ENCODE measurements at regions not wholly inside any gene's neighbourhood (a gene's known extent, or its start where the extent isn't known, plus 50 kb on each side); places are given as distances from the start of the nearest gene placed in this dataset.

DNA sequence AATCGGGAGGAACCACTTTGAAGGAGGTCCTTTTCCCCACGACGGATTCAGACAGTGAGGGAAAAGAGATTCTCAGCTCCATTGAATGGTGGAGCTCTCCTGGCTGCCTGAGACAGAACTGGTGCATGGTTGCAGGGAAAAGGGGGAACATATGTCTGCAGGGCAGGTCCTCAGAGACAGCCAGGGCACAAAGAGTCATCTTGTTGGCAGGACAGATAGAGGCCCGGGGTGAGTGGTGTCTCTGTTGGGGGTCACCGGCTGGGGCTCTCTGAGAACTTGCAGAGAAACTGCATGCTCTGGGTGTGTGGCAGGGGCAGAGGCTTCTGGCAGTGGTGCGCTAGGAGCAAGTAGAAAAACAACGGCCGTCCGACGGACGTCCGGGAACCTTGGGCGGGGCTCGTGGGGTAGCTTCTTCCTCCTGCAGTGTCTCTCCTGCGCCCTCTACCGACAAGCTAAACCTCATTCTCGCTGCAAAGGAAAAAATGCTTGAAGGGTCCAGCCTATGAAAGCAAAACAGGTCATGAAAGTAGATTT is 94.3 kb downstream of the CDCA7 start:
- H3K27me3 Mint-ChIP-seq: peaks cover 2% of the 10 kb centered on the region
- H3K4me3 Mint-ChIP-seq: peak overlapping the region; percentile 35
- CTCF ChIA-PET: interaction anchor here (0.8 to 1.7 kb wide), 7 partner anchors 9 to 582 kb away, joined by 3 to 22 read pairs (median 4); no protein-coding TSS in a partner anchor
- no peaks in the 10 kb centered on the region for H3K36me3 Mint-ChIP-seq (ENCODE audit: low read depth)
- peak overlapping the region; percentile 38 for H3K27ac Mint-ChIP-seq
- DNase-seq (peak; percentile 81), ATAC-seq (peak; percentile 74)
- POLR2A ChIA-PET: no interaction called here
- H3K9me3 Mint-ChIP-seq (ENCODE audit: low read depth): no peaks in the 10 kb centered on the region
- intact Hi-C loops (cut with DNase I, micrococcal nuclease): loop anchor here (1.0 kb wide), 1 partner anchor 47 kb away; no protein-coding TSS in a partner anchor
- H3K4me1 Mint-ChIP-seq: peaks cover 12% of the 10 kb centered on the region

DNA sequence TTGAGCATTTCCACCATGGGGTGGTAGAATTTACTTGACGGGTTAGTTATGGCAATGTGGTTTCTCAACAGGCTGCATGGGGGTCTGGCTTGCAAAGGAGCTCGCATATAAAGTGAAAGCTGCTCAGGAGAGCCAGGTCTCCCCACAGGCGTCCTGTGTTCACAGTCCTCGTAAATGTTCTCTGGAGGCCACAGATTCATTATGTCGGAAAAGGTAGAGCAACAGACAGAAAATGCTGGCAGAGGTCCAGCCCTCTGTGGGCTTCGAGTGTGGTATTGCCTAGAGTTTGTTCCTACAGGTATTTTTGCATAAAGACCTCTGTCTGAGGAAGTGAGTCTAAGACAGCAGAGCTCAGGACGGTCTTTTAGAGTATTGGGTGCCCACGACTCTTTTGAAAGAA is 96.4 kb downstream of the CDCA7 start:
- H3K36me3 Mint-ChIP-seq (ENCODE audit: low read depth): no peaks in the 10 kb centered on the region
- intact Hi-C loops (cut with DNase I, micrococcal nuclease): loop anchor here in 1 of 2 experiments (5.0 kb wide), 1 partner anchor 891 kb away; no protein-coding TSS in a partner anchor
- no peak for ATAC-seq

DNA sequence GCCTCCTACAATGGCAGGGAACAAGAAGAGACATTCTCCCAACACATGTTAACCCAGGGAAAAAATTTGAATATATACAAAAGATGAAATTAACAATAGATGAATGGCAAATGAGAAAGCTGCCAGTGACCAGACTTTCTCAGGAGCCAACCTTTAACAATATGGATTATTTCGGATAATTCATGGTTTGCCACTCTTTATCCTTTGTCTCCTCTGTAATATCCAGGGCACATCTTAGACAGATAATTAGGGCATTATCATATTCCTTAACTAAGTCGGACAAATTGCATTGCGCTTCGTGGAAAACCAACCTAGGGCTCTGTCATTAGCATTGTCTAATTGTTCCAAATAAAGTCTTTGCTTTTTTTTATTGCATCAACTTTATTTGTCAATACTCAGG is 97.3 kb downstream of the CDCA7 start:
- H3K27ac Mint-ChIP-seq: no peak overlapping the region
- peaks cover 12% of the 10 kb centered on the region for H3K4me1 Mint-ChIP-seq

More for the DNA sequence above, 96.4 kb downstream of the CDCA7 start:
- Mint-ChIP-seq H3K27me3 (peaks cover 2% of the 10 kb centered on the region), H3K9me3 (ENCODE audit: low read depth) (no peaks in the 10 kb centered on the region), H3K4me1 (peaks cover 12% of the 10 kb centered on the region), H3K4me3 (no peak overlapping the region), H3K27ac (no peak overlapping the region)
- ChIA-PET CTCF (interaction anchor here (1.0 kb wide), 2 partner anchors 19 to 48 kb away, joined by 3 to 4 read pairs; no protein-coding TSS in a partner anchor), POLR2A (no interaction called here)
- peak; percentile 43 for DNase-seq

GRCh38 chr2:173452416-173452815 is 97.7 kb downstream of the CDCA7 start:
- no peaks in the 10 kb centered on the region for H3K9me3 Mint-ChIP-seq (ENCODE audit: low read depth)
- DNase-seq (no peak), ATAC-seq (no peak)
- no peaks in the 10 kb centered on the region for H3K36me3 Mint-ChIP-seq (ENCODE audit: low read depth)
- peaks cover 12% of the 10 kb centered on the region for H3K4me1 Mint-ChIP-seq
- no peak overlapping the region for H3K4me3 Mint-ChIP-seq
- POLR2A ChIA-PET: no interaction called here
- intact Hi-C loops (cut with DNase I, micrococcal nuclease): loop anchor here in 1 of 2 experiments (5.0 kb wide), 1 partner anchor 890 kb away; no protein-coding TSS in a partner anchor
- peaks cover 2% of the 10 kb centered on the region for H3K27me3 Mint-ChIP-seq
- CTCF ChIA-PET: interaction anchor here (1.3 kb wide), 1 partner anchor 11 kb away, joined by 3 read pairs; no protein-coding TSS in a partner anchor
- H3K27ac Mint-ChIP-seq: no peak overlapping the region

More for the DNA sequence above, 97.3 kb downstream of the CDCA7 start:
- no peaks in the 10 kb centered on the region for H3K36me3 Mint-ChIP-seq (ENCODE audit: low read depth)
- H3K9me3 Mint-ChIP-seq (ENCODE audit: low read depth): no peaks in the 10 kb centered on the region
- peaks cover 2% of the 10 kb centered on the region for H3K27me3 Mint-ChIP-seq
- intact Hi-C loops (cut with DNase I, micrococcal nuclease): loop anchor here in 1 of 2 experiments (5.0 kb wide), 1 partner anchor 890 kb away; no protein-coding TSS in a partner anchor
- H3K4me3 Mint-ChIP-seq: no peak overlapping the region
- ATAC-seq (no peak), DNase-seq (no peak)
- POLR2A ChIA-PET: no interaction called here
- CTCF ChIA-PET: interaction anchor here (1.0 to 1.3 kb wide), 2 partner anchors 10 to 49 kb away, joined by 3 to 4 read pairs; no protein-coding TSS in a partner anchor

- Mint-ChIP-seq H3K4me1 (no peaks in the 10 kb centered on the region), H3K4me3 (no peak overlapping the region), H3K27me3 (peaks cover 7% of the 10 kb centered on the region), H3K36me3 (ENCODE audit: low read depth) (no peaks in the 10 kb centered on the region), H3K9me3 (ENCODE audit: low read depth) (no peaks in the 10 kb centered on the region), H3K27ac (no peak overlapping the region)
- ChIA-PET POLR2A (no interaction called here), CTCF (no interaction called here)
- ATAC-seq (no peak), DNase-seq (no peak)
- intact Hi-C loops (cut with DNase I, micrococcal nuclease): no loop called here
These were observed 102.3 kb downstream of the CDCA7 start for GRCh38 chr2:173456960-173457359.

GRCh38 chr2:173457366-173457765 is 102.7 kb downstream of the CDCA7 start:
- no peaks in the 10 kb centered on the region for H3K9me3 Mint-ChIP-seq (ENCODE audit: low read depth)
- DNase-seq (no peak), ATAC-seq (no peak)
- ChIA-PET POLR2A (no interaction called here), CTCF (no interaction called here)
- no peak overlapping the region for H3K4me3 Mint-ChIP-seq
- no peaks in the 10 kb centered on the region for H3K4me1 Mint-ChIP-seq
- H3K36me3 Mint-ChIP-seq (ENCODE audit: low read depth): no peaks in the 10 kb centered on the region
- intact Hi-C loops (cut with DNase I, micrococcal nuclease): no loop called here
- H3K27me3 Mint-ChIP-seq: peaks cover 7% of the 10 kb centered on the region
- no peak overlapping the region for H3K27ac Mint-ChIP-seq

GRCh38 chr2:173458991-173459780 is 104.5 kb downstream of the CDCA7 start:
- Mint-ChIP-seq H3K4me1 (no peaks in the 10 kb centered on the region), H3K4me3 (no peak overlapping the region), H3K36me3 (ENCODE audit: low read depth) (no peaks in the 10 kb centered on the region), H3K27ac (no peak overlapping the region), H3K27me3 (peaks cover 10% of the 10 kb centered on the region), H3K9me3 (ENCODE audit: low read depth) (no peaks in the 10 kb centered on the region)
- DNase-seq (no peak), ATAC-seq (no peak)
- ChIA-PET CTCF (no interaction called here), POLR2A (no interaction called here)
- intact Hi-C loops (cut with DNase I, micrococcal nuclease): no loop called here

DNA sequence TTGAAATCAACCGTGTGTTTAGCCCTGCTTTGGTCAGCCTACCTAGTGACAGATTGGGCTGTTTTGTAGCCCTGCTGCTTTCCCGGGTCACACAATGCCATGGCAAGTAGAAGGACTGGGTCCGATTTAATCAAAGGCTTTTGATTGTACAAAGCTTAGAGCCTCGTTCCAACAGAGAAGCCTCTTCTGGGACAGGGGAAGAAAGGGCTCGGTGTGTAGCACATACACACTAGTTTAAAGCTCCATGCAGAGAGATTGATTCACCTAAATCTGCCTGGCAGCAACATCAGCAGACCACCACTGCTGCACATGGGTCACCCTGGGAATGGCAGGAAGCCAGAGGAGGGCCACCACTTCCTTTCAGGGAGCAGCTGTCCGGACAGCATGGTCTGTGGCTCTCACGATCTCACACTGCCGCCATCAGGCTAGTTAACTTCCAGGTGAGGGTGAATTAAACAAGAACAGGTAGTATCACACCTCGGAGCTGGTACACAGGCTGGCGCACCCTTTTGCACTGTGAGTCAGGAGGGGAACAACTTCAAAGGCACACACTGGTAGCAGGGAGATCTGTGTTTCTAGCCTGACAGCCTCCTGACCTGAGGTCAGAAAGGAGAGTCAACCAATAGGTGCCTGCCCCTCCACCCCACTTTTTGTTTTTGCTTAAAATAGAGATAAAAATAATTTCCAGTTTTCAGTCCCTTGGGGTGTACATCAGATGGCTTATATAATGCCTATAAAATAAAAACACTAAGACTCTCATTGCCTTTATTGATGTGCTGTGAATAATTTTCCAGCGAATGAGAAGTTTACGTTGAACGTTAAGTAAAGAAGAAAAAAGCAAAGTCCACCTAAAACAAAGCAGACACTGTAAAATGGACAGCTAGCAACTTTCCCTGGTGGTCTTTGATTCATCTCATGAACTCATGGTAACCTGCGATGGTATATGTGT is 108.5 kb downstream of the CDCA7 start:
- ATAC-seq: no peak
- intact Hi-C loops (cut with DNase I, micrococcal nuclease): no loop called here
- Mint-ChIP-seq H3K36me3 (ENCODE audit: low read depth) (no peaks in the 10 kb centered on the region), H3K27ac (no peak overlapping the region), H3K4me3 (no peak overlapping the region), H3K27me3 (peaks cover 10% of the 10 kb centered on the region), H3K4me1 (no peaks in the 10 kb centered on the region), H3K9me3 (ENCODE audit: low read depth) (no peaks in the 10 kb centered on the region)
- ChIA-PET CTCF (no interaction called here), POLR2A (no interaction called here)
- peak; percentile 7 for DNase-seq

- POLR2A ChIA-PET: no interaction called here
- Mint-ChIP-seq H3K4me3 (no peak overlapping the region), H3K27me3 (peaks cover 10% of the 10 kb centered on the region), H3K36me3 (ENCODE audit: low read depth) (no peaks in the 10 kb centered on the region), H3K27ac (no peak overlapping the region), H3K4me1 (no peaks in the 10 kb centered on the region), H3K9me3 (ENCODE audit: low read depth) (no peaks in the 10 kb centered on the region)
- intact Hi-C loops (cut with DNase I, micrococcal nuclease): no loop called here
- ATAC-seq (no peak), DNase-seq (no peak)
- CTCF ChIA-PET: no interaction called here
These were observed 109.2 kb downstream of the CDCA7 start for GRCh38 chr2:173463846-173464245.

- CTCF ChIA-PET: no interaction called here
- no peak overlapping the region for H3K4me3 Mint-ChIP-seq
- H3K36me3 Mint-ChIP-seq (ENCODE audit: low read depth): no peaks in the 10 kb centered on the region
- no peak overlapping the region for H3K27ac Mint-ChIP-seq
- POLR2A ChIA-PET: no interaction called here
- no peaks in the 10 kb centered on the region for H3K9me3 Mint-ChIP-seq (ENCODE audit: low read depth)
- H3K4me1 Mint-ChIP-seq: no peaks in the 10 kb centered on the region
- no peak for ATAC-seq
- intact Hi-C loops (cut with DNase I, micrococcal nuclease): no loop called here
- H3K27me3 Mint-ChIP-seq: peaks cover 10% of the 10 kb centered on the region
- DNase-seq: no peak
These were observed 113.1 kb downstream of the CDCA7 start for GRCh38 chr2:173467751-173468150.

DNA sequence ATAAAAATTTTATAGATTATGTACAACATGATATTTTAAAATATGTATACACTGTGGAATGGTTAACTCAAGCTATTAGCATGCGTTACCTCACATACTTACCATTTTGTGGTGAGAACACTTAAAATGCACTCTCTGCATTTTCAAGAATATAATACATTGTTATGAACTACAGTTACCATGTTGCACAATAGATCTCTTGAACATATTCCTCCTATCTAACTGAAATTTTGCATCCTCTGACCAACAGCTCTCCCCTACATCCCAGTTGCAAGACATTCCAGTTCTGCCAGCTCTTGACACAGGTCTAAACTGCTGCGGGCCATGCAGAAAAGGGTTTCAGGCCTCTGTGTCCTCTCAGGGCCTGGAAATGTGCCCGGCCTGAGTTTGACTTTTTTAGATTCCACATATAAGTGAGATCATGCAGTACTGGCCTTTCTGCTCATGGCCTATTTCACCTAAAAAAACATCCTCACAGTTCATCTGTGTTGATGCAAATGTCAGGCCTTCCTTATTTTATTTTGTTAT is 113.7 kb downstream of the CDCA7 start:
- DNase-seq (no peak), ATAC-seq (no peak)
- Mint-ChIP-seq H3K4me3 (no peak overlapping the region), H3K36me3 (ENCODE audit: low read depth) (no peaks in the 10 kb centered on the region), H3K9me3 (ENCODE audit: low read depth) (no peaks in the 10 kb centered on the region), H3K27me3 (peaks cover 8% of the 10 kb centered on the region), H3K27ac (no peak overlapping the region), H3K4me1 (no peaks in the 10 kb centered on the region)
- intact Hi-C loops (cut with DNase I, micrococcal nuclease): no loop called here
- POLR2A ChIA-PET: no interaction called here
- CTCF ChIA-PET: no interaction called here

Data from activated CD4-positive, alpha-beta T cell treated with anti-CD3 and anti-CD28 coated beads for 36 hours (primary cell).